GM18505 (cell line): ENCODE measurements at regions not wholly inside any gene's neighbourhood (a gene's known extent, or its start where the extent isn't known, plus 50 kb on each side); places are given as distances from the start of the nearest gene placed in this dataset.
"Not testable (repeated sequence)": the region's sequence is repeated elsewhere in the genome, so short reads cannot be mapped to it uniquely, and the experiment has no call there.

Source experiments
- ATAC-seq: cut with Tn5 transposase; IDR thresholded peaks from one replicate; pipeline ENCODE4 v1.9.1; 2021; ENCODE audit not compliant: unreplicated experiment
- POLR2A ChIP-seq: IDR thresholded peaks from 4 replicates; pipeline ENCODE4 v1.6.1; 2011; ENCODE audit warnings: borderline replicate concordance; ENCODE audit not compliant: insufficient read depth, insufficient read length; ENCODE audit errors: extremely low read depth

DNA sequence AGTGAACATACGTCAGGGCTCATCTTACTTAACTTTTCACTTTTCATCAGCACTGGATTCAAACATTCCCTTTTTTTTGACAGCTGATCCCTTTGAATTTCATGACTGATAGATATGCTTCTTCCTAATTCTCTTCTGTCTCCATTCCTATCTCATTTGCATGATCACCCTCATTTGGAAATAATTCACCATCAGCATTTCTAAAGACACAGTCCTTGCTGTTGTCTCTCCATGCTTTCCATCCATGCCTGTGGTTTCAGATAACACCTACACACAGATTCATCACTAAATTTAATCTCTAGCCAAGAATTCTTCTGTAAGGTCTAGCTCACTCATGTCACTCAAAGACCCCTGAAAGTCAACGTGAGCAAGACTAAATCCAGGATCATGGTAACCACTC is 228.4 kb upstream of the BTBD3 start:
- no peak for TF ChIP-seq POLR2A
- ATAC-seq, result no peak

DNA sequence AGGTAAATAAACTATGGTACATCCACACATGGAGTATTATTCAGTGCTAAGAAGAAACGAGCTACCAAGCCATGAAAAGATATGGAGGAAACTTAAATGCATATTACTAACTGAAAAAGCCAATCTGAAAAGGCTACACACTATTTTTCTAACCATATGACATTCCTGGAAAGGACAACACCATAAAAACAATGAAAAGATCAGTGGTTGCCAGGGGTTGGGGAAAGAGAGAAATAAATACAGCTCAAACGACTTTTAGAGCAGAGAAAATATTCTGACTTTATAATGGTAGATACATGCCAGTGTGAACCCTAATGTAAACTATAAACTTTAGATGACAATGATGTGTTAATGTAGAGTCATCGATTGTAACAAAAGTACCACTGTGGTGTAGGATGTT is 225.9 kb upstream of the BTBD3 start:
- no peak for ATAC-seq
- no peak for TF ChIP-seq POLR2A

DNA sequence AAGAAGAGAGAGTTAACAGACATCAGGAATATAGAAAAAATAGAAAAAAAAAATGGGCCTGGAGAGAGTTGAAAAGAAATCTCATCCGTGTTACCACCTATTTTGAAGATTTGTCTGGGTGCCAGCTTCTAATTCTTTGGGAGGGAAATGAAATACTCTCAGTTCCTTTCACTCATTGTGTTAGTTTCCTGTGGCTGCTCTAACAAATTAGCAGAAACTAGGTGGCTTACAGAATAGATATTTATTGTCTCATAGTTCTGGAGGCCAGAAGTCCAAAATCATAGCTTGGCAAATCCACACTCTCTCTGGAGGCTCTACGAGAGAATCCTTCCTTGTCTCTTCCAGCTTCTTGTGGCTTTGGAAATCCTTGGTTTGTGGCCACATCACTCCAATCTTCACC is 225.1 kb upstream of the BTBD3 start:
- ATAC-seq, result no peak
- TF ChIP-seq POLR2A, result no peak

DNA sequence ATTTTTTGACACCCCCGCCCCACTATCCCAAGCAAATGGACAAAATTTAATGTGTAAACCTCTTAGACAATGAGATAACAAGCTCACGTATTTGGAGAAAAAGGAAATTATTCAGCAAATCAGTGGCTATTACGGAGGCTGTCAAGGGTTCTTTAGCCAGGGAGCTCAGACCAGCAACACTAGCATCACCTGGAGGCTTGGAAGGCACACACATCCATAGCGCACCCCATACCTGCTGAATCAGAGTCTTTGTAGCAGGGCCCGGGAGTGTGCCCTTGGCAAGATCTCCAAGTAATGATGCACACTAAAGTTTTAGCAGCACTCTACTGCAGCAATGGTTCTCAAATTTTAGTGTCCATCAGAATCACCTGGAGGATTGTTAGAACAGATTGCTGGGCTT is 223.2 kb upstream of the BTBD3 start:
- TF ChIP-seq POLR2A, result no peak
- no peak for ATAC-seq

DNA sequence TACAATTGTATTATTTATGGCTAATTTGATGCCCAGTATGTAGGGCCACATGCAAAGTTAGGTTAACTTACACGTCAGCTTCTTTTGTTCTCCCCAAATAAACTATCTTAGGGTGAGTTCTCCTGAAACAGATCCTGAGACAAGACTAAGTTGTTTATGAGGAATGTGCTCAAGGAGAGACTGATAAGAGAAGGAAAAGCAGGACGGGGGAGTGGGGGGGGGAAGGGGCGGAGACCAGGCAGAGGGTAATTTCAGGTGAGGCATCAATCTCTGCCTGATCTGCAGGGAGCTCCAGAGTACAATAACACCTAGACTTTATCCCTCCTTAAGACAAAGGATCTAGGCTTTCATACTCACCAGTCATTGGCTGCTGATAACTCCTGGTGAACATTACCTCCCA is 220.6 kb upstream of the BTBD3 start:
- ATAC-seq, result no peak
- TF ChIP-seq POLR2A, result no peak

DNA sequence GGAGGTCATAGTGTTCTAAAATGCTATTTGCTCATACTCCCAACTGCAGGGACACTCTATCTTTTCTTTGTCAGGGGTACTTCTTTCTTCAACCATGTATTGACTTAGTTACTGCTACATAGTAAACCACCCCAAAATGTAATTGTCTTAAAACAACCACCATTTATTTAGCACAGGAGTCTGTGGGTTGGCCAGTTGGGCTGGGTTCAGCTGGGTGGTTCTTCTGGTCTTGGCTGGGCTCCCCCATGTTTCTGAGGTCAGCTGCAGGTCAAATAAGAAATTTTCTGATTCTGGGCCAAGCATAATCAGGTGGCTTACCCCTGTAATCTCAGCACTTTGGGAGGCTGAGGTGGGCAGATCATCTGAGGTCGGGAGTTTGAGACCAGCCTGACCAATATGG is 220.0 kb upstream of the BTBD3 start:
- ATAC-seq, result no peak
- TF ChIP-seq POLR2A, result no peak

DNA sequence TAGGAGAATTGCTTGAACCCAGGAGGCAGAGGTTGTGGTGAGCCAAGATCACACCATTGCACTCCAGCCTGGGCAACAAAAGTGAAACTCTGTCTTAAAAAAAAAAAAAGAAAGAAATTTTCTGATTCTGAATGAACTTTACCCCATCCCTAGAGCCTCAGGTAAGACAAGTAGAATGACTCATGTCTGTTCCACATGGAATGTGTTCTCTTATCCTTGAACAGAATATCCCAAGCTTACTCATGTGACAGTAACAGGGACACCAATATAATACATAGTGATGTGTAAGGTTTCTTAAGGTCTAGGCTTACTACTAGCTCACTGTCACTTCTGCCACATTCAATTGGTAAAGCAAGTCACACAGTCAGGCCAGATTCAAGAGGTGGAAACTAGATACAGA is 219.6 kb upstream of the BTBD3 start:
- TF ChIP-seq POLR2A, result no peak

DNA sequence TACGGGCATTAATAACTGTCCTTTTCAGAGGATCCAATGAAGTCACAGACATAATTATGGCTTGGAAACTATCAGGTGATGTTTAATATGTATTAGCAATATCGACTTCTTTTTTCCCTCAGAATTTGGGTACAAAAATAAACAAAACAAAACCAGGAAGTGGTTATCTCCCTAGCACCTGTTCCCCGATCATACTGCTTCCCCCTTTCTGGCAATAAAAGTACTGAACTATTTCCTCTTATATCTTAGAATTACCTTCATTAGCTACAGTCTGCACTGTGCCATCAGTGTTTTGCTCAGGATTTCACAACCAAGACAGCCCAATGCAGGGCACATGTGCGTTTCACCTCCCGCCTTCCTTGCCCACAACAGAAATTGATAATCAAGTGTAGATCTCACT is 216.9 kb upstream of the BTBD3 start:
- TF ChIP-seq POLR2A, result no peak
- ATAC-seq, result no peak

More for the DNA sequence above, 219.6 kb upstream of the BTBD3 start:
- no peak for ATAC-seq

DNA sequence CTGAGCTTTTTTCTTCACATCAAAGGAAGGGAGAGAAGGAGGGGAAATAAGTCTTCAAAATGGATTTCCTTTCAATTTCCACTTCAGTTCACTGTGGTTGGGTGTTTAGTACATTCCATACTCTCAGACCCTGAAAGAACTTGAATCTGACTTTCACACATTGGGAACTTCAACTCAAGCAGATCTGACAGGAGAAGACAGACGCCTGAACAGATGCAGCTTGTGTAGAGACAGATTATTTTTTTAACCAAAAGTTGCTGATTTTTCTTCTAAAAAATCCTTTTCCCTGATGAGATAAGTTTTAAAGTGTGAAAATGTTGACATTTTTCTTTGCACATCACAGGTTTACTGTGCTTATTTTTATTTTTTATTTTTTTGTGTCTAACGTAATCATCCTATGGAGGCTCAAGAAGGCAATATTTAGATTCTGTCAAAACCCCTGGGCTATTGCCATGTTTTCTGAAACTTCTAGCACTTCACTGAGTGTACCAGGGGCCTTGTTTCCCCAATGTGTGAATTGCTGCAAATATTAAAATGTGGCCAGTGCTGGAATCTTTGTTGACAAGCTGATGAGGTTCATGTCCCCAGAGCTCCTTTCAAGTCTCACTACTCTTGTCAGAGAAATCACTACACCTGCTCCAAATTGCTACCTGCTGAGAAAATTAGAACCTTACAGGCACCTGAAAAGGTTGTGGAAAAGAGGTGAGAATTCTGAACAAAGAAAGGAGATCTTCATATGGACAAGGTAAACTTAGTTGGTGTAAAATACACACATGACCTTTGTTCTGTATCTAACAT is 214.8 kb upstream of the BTBD3 start:
- no peak for TF ChIP-seq POLR2A
- ATAC-seq, result no peak

DNA sequence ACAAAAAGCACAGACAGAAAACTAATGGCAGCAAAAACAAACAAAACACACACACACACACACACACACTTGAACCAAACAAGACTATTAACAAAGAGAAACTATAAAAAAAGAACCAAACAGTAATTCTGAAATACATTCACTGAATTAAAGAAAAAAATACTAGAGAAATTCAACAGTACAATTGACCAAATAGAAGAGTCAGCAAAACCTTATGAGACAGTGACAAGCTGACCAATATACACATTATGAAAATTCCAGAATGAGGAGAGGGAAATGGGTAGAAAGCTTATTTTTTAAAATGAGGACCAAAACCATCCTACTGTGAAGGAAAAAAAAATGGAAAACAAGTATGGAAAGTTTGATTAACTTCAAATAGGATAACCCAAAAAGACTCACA is 212.2 kb upstream of the BTBD3 start:
- ATAC-seq, result no peak
- no peak for TF ChIP-seq POLR2A

DNA sequence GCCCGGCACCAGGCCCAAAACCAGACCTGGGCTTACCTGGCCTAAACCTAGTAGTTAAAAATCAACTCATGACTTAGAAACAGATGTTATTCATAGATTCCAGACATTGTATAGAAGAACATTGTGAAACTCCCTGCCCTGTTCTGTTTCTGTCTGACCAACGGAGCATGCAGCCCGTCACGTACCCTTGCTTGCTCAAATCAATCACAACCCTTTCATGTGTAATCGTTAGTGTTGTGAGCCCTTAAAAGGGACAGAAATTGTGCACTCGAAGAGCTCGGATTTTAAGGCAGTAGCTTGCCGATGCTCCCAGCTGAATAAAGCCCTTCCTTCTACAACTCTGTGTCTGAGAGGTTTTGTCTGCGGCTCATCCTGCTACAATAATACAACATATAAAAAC is 209.5 kb upstream of the BTBD3 start:
- not testable (repeated sequence) for ATAC-seq

DNA sequence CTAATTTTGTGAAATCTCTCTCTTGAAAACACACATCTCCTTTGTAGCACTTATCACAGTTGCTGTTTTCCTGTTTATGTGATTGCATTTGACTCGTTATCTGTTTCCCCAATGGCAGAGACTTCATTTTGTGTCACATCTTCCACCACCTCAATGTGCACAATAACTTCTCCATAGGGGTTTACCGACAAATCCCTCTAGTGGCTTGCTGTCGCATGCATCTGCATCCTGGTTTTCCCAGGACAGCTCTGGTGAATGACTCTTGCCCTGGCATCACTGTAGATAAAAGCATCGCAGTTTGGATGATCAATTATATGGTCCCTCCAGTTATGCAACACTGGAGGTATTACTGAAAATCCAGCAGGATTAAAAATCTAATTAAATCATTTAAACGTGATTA is 206.5 kb upstream of the BTBD3 start:
- no peak for TF ChIP-seq POLR2A
- no peak for ATAC-seq

DNA sequence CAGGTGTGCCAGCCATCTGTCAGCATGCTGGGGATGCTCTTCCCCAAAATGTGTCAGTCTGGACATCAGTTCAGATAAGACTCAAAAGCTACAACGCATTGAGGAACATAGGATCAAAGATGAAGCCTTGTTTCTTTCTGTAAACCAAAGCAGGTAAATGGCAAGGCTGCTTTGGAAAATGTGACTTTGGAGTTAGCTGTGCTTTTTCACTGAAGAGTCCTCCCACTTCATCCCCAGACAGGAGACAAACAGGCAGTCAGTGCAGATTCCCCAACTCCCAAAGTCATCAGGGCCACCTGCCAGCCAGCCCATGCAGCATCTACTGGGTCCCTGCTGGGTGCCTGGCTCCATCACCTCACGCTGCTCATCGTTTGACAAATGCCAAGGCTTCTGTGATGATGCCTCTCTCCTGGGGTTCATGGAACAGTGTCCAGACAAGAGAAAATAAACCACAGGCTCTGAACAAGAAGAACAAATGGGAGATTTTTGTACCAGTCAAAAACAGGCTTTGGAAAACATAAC is 205.0 kb upstream of the BTBD3 start:
- no peak for TF ChIP-seq POLR2A

DNA sequence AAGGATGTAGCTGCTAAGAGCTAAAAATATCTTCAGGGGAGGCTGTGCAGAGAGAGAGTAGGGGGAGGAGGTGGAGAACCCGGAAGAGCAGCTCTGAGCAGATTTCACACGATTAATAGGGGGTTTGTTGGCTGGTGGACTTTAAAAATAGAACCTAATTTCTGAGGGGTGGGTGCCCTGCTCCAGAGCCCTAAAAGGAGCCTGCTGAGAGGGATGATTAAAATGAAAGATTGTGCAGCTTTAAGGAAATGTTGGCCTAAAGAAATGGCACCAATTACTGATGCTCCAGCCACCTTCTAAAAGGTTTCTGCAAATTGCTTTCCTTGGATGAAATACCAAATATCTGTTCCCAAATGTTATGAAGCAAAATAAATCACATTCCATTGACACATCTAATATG is 202.8 kb upstream of the BTBD3 start:
- ATAC-seq, result no peak
- TF ChIP-seq POLR2A, result no peak

More for the DNA sequence above, 205.0 kb upstream of the BTBD3 start:
- no peak for ATAC-seq
